ENCODE measurements at regions not wholly inside any gene's neighbourhood (a gene's known extent, or its start where the extent isn't known, plus 50 kb on each side); places are given as distances from the start of the nearest gene placed in this dataset.

DNA sequence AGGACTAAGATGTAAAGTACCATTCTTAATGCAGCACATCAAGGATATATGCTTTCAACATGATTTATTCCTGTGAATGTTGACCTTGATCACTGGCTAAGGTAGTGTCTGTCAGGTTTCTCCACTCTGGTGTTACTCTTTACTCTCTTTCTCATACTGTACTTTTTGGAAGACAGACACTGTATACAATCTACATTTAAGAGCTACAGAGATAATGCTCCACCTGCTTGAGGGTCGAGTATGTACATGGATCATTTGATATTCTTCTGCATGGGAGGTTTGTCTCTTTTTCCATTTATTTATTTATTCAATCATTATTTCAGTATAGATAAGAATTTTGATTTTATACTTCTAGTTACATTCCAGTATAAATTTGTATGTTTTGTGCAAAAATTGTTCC, 199.5 kb upstream of the RGPD4 start:
- no peak for DNase-seq (ENCODE audit: low read depth)

DNA sequence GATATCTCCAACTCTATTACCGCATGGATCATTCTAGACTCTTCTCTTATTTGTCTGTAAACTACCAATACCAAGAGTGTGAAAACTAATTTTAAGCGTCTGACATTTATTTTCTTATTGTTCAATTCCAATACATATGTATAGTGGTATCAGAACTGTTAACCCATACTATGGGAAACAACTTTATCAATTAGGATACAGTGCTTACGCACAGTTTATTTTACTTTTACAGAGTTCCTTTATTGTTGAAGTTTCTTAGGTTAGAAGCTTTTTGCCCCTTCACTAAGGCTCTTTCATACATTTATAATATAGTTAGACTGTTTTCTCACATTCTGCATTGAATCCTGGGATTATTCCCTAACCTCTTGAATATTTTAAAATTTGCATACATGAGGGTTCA, 198.8 kb upstream of the RGPD4 start:
- no peak for DNase-seq (ENCODE audit: low read depth)

DNA sequence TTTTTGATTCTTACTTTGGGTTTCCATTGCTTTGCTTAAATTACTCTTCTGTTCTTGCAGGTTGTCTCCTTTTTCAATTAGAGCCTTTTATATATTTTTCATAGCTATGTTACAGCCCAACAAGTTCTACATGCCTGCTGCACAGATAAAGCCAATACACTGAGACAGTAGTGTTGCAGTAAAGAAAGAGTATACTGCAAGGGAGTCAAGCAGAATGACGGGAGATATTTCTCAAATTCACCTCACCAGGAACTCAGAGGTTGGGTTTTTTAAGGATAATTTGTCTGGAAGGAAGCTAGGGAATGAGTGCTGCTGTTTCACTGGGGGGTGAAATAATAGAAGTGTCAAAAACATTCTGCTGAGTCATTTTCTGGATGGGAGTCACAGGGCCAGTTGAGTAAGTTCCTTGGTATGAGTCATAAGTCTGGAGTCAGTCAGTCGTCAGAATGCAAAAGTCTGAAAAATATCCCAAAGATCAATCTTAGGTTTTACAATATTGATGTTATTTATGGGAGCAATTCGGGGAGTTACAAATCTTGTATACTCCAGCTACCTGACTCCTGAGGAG, 193.0 kb upstream of the RGPD4 start:
- no peak for DNase-seq (ENCODE audit: low read depth)

DNA sequence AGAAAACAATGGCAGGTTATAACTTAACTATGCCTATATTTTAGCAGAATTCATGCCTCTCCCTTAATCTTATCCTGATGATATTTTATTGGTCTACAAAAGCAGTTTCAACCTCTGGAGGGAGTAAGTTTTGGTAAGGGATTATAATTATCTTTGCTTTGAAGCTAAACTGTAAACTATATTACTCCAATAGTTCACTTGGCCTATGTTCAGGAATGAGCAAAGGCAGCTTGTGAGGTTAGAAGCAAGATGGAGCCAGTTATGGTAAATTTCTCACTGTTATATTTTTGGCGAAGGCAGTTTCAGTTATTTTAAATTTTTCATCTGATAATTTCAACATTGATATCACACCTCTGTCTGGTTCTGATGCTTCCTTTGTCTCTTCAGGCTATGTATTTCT, 192.5 kb upstream of the RGPD4 start:
- no peak for DNase-seq (ENCODE audit: low read depth)

DNA sequence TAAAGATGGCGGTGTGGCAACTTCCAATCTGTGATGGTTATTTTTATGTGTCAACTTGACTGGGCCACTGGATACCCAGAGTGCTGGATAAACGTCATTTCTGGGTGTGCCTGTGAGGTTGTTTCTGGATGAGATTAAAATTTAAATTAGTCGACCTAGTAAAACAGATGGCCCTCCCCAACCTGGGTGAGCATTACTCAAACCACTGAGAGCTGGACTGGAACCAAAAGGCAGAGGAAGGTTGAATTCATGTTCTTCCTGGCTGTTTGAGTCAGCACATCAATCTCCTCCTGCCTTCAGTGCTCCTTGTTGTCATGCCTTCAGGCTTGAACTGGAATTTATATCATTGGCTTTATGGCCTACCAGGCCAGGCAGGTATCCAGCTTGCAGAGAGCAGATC, 190.8 kb upstream of the RGPD4 start:
- DNase-seq (ENCODE audit: low read depth), result no peak

DNA sequence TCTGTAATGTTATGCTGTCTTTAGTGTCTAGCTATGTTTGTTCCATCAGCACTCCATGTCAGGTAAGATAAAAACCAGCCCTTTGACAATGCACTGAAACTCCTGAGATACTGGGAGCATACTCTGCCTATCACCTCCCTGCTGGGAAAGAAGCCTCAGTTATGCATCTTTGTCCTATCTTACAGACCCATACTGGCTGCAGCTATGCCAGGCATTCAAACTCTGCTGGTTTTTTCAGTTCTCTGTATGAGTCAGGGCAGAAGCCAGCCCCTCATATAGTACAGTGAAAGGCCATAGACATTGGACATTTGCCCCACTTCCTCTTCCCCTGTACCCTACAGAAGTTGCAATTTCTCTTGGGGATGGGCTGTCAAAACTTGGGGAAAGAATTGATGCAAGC, 181.1 kb upstream of the RGPD4 start:
- no peak for DNase-seq (ENCODE audit: low read depth)

DNA sequence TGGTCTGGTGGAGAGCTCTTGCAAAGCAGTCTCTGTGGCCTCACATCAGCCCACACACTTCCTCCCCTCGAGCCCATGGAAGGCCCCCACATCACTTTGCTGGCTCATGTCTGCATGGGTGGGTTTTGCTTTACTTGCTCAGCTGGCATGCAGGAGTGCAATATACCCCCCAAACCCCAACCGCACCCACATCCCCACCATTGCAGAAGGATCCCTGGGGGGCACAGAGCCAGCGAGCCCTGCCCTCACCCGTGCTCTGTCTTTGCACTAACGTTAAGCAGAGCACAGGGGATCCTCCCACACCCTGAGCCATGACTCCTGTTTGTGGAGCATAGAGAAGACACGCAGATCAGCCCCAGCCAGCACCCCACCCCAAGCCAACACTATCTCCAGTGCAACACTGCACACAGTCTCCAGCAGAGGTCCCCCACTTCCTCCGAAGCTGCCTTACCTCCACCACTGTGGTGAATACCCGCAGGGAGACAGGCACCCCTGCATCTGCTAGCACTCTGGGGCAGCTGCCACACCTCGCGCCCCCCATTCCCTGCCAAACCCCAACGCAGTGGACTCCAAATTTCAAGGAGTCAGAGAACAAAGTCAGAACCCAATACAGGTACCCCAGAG, 177.8 kb upstream of the RGPD4 start:
- DNase-seq (ENCODE audit: low read depth), result no peak

DNA sequence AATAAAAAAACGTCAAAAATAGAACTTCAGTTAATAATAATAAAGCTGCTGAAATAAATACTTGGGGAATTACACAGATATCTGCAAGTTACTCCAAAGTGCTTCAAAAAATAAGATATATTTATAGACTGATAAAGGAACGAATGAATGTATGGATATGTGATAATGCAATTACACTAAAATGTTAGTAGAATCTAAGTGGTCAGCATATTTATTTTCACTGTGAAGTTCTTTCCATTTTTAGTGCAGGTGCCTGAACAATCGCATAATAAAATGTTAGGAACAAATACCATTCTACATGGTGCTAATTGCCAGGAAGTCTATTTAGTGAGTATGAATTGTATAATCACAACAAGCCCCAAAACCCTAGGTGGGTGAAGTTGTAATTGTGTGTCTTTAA, 169.6 kb upstream of the RGPD4 start:
- DNase-seq (ENCODE audit: low read depth), result no peak

DNA sequence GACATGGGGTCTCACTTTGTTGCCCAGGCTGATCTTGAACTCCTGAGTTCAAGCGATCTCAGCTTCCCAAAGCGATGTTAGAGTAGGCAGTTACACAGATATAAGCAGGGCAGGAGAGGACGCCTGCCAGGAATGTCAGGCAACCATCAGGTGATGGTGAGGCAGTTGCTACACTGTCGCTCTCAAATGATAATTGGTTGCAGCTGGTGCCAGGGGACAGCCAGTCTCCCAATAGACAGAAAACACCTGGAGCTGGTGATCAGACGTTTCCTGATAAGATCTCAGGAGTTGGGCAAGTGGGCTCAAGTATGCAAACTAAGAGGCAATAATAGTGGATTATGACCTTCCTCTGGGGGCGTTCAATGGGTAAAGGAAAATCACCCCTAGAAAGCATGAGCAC, 163.1 kb upstream of the RGPD4 start:
- DNase-seq (ENCODE audit: low read depth), result no peak

DNA sequence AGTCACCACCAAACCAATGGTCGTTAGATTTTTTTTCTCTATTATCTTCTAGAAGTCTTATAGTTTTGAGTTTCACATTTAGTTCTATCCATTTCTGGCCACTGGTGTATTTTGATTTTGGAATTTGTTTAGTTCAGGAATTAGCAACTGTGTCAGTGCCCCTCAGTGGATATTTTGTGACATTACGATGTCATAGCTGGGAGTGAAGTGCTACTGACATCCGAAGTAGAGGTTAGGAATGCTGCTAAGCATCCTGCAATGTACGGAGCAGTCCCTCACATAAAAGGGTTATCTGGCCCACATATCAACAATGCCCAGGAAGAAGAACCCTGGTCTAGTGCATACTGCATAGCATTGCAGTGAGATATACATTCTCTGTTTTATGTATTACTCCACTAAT, 157.4 kb upstream of the RGPD4 start:
- no peak for DNase-seq (ENCODE audit: low read depth)

DNA sequence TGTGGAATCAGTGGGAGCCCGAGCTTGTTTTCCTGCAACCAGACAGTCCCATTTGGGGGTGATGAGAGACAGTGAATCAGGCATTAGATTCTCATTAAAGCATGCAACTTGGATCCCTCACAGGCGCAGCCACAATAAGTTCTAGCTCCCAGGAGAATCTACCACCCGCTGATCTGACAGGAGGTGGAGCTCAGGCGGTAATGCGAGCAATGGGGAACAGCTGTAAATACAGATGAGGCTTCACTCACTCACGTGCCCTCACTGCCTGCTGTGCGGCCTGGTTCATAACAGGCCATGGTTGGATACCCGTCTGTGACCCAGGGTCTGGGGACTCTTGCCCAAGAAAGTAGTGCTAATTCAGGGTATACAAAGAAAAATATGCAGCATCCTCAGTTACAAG, 144.8 kb upstream of the RGPD4 start:
- DNase-seq (ENCODE audit: low read depth), result no peak

DNA sequence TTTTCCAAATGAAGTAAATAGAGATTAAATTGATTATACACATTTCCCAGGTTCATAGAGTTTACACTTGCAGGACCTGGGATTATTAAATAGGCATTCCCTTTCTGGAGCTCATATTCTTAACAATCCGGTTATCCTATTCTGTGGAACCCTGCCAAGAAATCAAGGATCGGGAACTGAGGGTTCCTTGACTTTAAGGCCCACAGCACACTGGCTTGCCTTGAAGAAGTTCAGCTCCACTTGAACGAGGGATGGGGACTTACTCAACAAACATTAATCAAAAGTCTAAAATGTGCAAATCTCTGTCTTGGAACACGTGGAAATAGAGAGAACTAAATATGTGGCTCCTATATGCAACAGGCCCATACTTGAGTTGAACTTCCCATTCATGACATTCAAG, 142.3 kb upstream of the RGPD4 start:
- no peak for DNase-seq (ENCODE audit: low read depth)

DNA sequence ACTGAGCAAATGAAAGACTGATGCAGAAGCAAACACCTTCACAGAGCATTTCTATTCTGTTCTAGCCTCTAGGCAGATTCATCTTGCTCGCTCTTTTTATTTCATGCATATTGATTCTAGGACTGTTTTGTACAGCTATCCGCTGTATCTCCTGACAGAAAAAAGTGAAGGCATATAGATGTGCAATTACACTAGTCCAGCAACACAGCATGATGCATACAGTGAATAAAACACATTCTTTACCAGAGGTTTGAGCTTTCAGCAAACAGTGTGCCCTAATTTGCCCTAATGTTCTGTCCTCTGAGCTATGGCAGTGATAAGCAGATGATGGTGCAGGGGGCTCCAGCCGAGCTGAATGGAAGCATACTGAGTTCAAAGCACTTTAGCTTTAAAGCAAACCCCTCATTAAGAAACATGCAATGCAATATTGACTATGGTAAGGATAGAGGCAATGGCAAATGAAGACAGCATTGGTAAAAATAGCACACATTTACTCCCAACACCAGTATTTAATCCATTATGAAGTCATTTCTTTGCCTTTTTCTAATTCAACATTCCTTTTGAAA, 141.2 kb upstream of the RGPD4 start:
- DNase-seq (ENCODE audit: low read depth), result no peak

DNA sequence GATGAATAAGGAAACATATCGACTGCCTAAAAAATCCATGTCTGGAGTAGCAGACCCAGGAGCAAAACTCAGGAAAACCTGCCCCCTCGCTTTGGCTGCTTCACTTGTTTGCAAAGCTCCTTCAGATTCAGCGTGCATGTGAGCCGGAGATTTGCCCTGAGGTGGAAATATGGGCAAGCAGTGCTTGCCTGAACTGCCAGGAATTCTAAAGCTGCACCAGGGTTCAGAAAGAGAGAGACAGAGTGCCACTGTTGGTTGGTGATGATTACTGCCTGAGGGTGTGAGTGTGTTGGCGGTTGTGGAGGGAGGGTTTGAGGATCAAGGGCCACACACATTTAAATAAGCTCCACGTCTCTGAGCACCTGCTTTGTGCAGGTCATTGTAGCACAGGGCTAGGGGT, 139.6 kb upstream of the RGPD4 start:
- no peak for DNase-seq (ENCODE audit: low read depth)

DNA sequence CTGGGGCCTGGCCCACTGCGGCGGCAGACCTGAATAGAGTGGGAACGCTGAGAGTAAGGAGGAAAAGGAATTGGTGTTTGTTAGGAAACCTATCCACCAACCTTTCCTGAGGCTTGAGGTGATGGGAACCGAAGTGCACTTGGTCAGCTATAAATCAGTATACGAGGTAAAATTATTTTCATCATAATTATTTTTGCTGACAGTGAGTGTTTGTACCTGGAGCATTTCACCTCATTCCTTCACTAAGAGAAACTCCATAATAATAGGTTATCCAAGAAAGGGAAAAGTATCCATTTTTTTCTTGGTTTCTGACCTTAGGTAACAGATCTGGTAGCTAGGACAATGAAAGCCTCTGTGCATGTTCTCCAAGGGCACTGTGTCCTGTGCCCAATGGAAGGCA, 138.6 kb upstream of the RGPD4 start:
- no peak for DNase-seq (ENCODE audit: low read depth)

DNA sequence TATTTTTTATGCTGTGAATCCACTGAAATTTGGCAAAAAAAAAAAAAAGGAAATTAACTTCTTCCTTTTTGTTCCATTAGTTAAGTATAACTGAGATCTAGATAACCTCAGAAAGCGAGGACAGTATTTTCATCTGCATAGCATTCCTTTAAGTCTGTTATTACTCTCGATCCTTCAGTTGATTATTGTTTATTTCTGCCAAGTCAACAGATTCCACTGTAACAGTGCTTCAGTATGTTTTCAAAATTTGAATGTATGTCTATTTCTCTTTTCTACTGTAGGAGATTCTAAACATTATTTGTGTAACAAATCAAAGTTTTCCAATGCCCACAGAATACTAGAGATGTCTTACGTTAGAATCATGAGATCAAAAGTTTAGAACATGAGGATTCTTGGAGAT, 133.1 kb upstream of the RGPD4 start:
- DNase-seq (ENCODE audit: low read depth), result no peak

DNA sequence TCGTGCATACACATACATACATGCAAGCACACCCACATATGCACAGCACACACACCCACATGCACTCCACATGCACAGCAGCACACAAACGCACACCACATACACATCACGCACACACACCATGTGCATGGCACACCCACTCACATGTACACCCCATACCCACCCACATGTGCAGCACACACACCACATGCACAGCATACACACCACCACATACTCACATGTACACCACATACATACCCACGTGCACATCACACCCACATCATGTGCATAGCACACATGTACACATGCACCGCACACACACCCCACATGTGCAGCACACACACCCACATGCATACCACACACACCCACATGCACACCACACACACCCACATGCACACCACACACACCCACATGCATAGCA, 132.0 kb upstream of the RGPD4 start:
- no peak for DNase-seq (ENCODE audit: low read depth)

DNA sequence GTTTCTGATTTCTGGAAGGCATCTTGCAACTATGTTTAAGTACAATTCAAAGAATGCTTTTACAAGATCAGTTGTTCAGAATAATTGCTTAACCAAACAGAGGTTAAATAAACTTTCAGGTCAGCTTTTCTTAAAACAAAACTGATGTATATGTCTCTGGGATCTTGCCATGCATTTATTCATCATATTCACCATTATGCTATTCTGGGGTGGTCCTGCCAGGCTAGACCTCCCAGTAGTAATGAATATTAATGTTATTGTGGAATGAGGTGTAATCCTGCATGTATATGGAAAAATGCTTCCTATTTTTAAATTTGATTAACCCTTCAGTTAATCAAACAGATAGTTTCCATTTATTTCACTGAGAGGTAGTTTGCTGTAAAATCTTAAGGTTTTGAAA, 129.3 kb upstream of the RGPD4 start:
- DNase-seq (ENCODE audit: low read depth), result no peak

DNA sequence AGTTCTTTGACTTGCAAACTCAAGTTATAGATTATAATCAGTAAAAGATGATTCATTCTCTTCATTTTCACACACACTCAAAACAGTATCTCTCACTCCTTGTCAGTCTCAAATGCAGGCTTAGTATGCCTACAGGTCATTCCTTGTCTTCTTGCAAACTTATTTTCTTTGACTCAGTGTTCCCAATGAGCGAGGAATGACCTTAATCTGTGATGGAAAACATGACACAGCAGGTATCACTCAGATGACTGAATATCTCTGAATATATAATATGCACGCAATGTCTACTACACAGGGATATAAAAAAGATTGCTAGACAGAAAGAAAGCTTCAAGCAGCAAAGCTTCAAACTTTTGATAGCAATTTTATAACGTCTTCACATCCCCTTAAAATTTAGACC, 127.8 kb upstream of the RGPD4 start:
- DNase-seq (ENCODE audit: low read depth), result no peak

DNA sequence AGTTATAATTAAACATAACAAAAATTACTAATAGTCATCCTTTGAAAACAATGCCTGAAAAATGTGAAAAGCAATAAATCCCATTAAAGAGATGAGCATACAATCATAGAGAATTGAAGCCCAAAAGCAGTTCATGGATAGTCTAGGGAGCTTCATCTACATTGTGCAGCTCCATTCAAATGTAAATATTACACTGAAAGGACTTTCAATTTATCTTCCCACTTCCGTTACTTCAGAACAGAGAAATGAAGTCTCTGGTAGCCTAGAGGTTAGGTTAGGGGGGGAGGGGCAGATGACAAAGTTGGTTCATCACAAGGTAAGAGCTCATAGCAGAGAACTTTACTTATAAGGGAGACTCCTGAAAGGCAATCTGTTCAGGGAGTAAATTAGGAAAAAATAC, 126.6 kb upstream of the RGPD4 start:
- DNase-seq (ENCODE audit: low read depth), result no peak

DNA sequence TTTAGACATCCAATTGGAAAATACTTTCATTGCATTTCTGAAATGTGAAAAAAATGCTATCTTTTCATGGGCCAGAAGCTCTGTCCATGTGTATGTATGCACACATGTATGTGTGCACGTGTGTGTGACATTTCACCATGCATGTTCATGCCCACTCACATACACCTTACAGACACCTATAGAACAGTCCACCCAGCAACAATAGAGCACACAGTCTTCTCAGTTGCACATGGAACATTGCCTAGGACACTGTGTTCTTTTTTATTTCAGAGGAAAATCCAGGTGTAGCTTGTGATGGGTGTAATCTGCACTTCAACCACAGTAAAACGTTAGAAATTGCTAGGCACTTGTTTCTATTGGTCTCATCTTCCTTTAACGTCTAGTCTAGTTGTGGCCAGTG, 114.8 kb upstream of the RGPD4 start:
- no peak for DNase-seq (ENCODE audit: low read depth)

DNA sequence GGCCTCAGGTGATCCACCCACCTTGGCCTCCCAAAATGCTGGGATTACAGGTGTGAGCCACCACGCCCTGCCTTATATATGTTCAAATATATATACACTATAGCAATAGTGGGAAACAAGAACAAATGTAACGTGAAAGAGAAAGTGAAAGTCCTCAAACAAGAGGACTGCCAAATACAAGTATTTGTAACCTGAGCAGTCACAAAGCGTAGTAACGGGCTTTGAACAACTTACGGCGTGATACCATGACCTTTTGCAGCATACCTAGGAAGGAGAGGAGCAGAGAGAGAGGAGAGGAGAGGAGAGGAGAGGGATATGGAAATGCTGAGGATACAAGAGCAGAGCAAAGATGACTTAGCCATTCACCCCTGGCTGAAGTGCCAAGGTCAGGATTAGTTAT, 113.8 kb upstream of the RGPD4 start:
- DNase-seq (ENCODE audit: low read depth), result no peak

DNA sequence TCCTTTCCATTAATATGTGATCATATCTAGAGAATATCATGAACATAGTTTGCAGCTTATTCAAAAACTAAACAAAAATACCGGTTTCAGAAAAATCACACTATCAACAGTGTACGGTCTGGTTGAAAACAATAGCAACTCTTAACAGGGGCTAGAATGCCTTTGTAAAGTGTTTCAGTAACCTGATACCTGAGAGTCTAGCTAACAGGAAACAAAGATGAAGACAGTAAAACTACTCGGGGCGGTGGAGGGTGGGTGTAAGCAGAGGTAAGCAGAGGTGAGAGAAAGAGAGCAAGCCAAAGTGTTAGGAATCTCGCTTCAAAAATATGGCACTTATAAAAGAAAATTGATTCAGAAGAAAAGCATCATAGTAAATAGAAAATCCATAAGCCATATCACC, 109.0 kb upstream of the RGPD4 start:
- no peak for DNase-seq (ENCODE audit: low read depth)

DNA sequence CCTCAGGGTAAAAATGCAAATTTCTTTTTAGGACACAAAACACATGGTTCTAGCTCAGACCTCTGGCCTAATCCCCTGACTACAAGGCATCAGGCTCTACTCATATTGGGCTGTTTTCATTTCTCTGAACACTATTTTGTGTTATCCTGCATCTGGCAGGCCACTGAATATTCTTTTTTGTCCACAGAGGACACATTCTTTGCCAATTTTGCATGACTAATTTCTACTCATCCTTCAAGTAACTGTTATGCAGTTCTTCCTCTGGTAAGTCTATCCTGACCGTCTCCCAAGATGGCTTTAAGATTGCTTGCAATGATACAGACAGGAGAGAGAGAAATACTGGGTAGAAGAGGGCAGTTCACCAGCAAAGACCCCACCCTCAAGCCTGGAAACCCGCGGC, 107.6 kb upstream of the RGPD4 start:
- DNase-seq (ENCODE audit: low read depth), result no peak
